ENCODE measurements at regions not wholly inside any gene's neighbourhood (a gene's known extent, or its start where the extent isn't known, plus 50 kb on each side); places are given as distances from the start of the nearest gene placed in this dataset.
A peak's percentile ranks its signal among the peaks of the same experiment; 100 is the strongest.

GRCh38 chr16:85391769-85392583 lies 221.1 kb upstream of the GSE1 start:
- no peak for DNase-seq (ENCODE audit: low read depth)

- DNase-seq (ENCODE audit: low read depth) = no peak
Observed at GRCh38 chr16:85392756-85393673, 220.1 kb upstream of the GSE1 start.

GRCh38 chr16:85393674-85394451 lies 219.3 kb upstream of the GSE1 start:
- DNase-seq (ENCODE audit: low read depth) = no peak

- DNase-seq (ENCODE audit: low read depth) = no peak
Observed at GRCh38 chr16:85394456-85395206, 218.5 kb upstream of the GSE1 start.

- DNase-seq (ENCODE audit: low read depth) = peak; percentile 87
Observed at GRCh38 chr16:85395207-85395912, 217.8 kb upstream of the GSE1 start.

GRCh38 chr16:85395913-85396878 lies 216.9 kb upstream of the GSE1 start:
- DNase-seq (ENCODE audit: low read depth) = no peak

GRCh38 chr16:85396879-85397871 lies 215.9 kb upstream of the GSE1 start:
- DNase-seq (ENCODE audit: low read depth) = no peak

- no peak for DNase-seq (ENCODE audit: low read depth)
Observed at GRCh38 chr16:85398050-85398451, 215.1 kb upstream of the GSE1 start.

- DNase-seq (ENCODE audit: low read depth) = no peak
Observed at GRCh38 chr16:85398688-85399582, 214.2 kb upstream of the GSE1 start.

GRCh38 chr16:85399583-85400284 lies 213.4 kb upstream of the GSE1 start:
- DNase-seq (ENCODE audit: low read depth) = no peak

GRCh38 chr16:85400305-85401205 lies 212.6 kb upstream of the GSE1 start:
- no peak for DNase-seq (ENCODE audit: low read depth)

GRCh38 chr16:85401370-85401916 lies 211.7 kb upstream of the GSE1 start:
- no peak for DNase-seq (ENCODE audit: low read depth)

- no peak for DNase-seq (ENCODE audit: low read depth)
Observed at GRCh38 chr16:85401917-85402766, 211.0 kb upstream of the GSE1 start.

- DNase-seq (ENCODE audit: low read depth) = no peak
Observed at GRCh38 chr16:85402910-85403692, 210.0 kb upstream of the GSE1 start.

Measured in non-pigmented ciliary epithelial cell (primary cell).